ENCODE measurements at regions not wholly inside any gene's neighbourhood (a gene's known extent, or its start where the extent isn't known, plus 50 kb on each side); places are given as distances from the start of the nearest gene placed in this dataset.

DNA sequence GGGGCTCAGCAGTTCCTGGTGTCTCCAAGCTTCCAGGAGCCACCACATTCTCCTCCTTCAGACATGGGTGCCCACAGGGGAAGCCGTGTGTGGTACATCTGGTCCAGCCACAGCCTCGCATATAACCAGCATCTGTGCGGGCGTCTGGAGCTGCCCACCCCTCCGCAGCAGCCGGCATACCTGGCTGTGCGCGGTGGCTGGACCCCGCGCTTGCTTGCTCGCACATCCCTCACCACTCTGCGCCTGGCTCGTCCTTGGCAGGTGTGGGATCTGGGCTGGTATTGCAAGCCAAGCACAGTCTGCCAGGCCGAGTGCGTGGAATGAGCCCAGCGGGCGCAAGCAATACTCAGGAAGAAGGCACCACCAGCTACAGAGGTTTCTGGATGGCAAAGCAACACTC, 117.7 kb upstream of the MBL2 start:
- Histone ChIP-seq H3T11ph (ENCODE audit: low read length) (no peak overlapping the region), H2AFZ (ENCODE audit: low read length) (no peak overlapping the region), H4K91ac (ENCODE audit: insufficient read length, low read depth, low read length) (no peak overlapping the region), H2BK15ac (ENCODE audit: low read depth, low read length) (no peak overlapping the region), H2BK5ac (ENCODE audit: insufficient read length, low read length) (no peak overlapping the region), H3K9me3 (ENCODE audit: control insufficient read depth, low read depth, low read length) (no peaks in the 10 kb centered on the region), H3K9ac (ENCODE audit: extremely low read depth, insufficient read length, low read length) (no peak overlapping the region), H4K20me1 (ENCODE audit: control insufficient read depth, insufficient read depth, insufficient read length) (no peaks in the 10 kb centered on the region), H3K4me1 (ENCODE audit: insufficient read depth, low read length) (0 out of 2 replicates have a peak, but pooled peaks cover 2% of the 10 kb centered on the region), H2BK120ac (ENCODE audit: low read depth, low read length, poor library complexity, severe bottlenecking) (no peak overlapping the region), H2BK12ac (ENCODE audit: insufficient read length, low read depth, low read length) (no peak overlapping the region), H3K27ac (ENCODE audit: insufficient read length, low read depth, low read length) (no peak overlapping the region), H3K23me2 (ENCODE audit: insufficient read length, low read depth, low read length, poor library complexity, severe bottlenecking) (no peaks in the 10 kb centered on the region), H3K14ac (ENCODE audit: insufficient read depth, low read length) (no peak overlapping the region), H3K18ac (ENCODE audit: insufficient read length, low read depth, low read length) (no peak overlapping the region), H3K27me3 (ENCODE audit: insufficient read depth, low read length) (no peaks in the 10 kb centered on the region), H3K4me2 (ENCODE audit: insufficient read depth, insufficient read length, low read length) (no peak overlapping the region), H3K4ac (ENCODE audit: low read depth, low read length) (no peak overlapping the region), H2AK5ac (ENCODE audit: insufficient read length, low read length) (no peak overlapping the region), H4K8ac (replicated peaks; ENCODE audit: insufficient read length, low read depth, low read length) (no peak overlapping the region), H3K23ac (ENCODE audit: insufficient read length, low read depth, low read length) (no peak overlapping the region), H2BK20ac (ENCODE audit: low read depth, low read length, poor library complexity, severe bottlenecking) (no peak overlapping the region), H4K5ac (ENCODE audit: insufficient read length, low read depth, low read length) (no peak overlapping the region), H3K56ac (ENCODE audit: insufficient read length, low read depth, low read length) (no peak overlapping the region), H3K79me2 (ENCODE audit: insufficient read depth, low read length) (no peaks in the 10 kb centered on the region), H3K79me1 (ENCODE audit: insufficient read depth, low read depth, low read length, poor library complexity, severe bottlenecking) (no peaks in the 10 kb centered on the region)
- no peak overlapping the region for H3K4me3 Mint-ChIP-seq
- TF ChIP-seq, protein P1, sequence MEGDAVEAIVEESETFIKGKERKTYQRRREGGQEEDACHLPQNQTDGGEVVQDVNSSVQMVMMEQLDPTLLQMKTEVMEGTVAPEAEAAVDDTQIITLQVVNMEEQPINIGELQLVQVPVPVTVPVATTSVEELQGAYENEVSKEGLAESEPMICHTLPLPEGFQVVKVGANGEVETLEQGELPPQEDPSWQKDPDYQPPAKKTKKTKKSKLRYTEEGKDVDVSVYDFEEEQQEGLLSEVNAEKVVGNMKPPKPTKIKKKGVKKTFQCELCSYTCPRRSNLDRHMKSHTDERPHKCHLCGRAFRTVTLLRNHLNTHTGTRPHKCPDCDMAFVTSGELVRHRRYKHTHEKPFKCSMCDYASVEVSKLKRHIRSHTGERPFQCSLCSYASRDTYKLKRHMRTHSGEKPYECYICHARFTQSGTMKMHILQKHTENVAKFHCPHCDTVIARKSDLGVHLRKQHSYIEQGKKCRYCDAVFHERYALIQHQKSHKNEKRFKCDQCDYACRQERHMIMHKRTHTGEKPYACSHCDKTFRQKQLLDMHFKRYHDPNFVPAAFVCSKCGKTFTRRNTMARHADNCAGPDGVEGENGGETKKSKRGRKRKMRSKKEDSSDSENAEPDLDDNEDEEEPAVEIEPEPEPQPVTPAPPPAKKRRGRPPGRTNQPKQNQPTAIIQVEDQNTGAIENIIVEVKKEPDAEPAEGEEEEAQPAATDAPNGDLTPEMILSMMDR (conservative IDR thresholded peaks at IDR 0.05), result no peak
- no CpG with 5 or more reads among the region's 17 CpGs for WGBS (ENCODE audit: extremely low coverage, insufficient read length, low lambda C conversion rate)
- peak overlapping the region in 2 of 3 experiments; percentile 78 to 86; a peak in 3 of 7 replicates for H3K27ac Mint-ChIP-seq
- no peak for DNase-seq
- H3K27me3 Mint-ChIP-seq (ENCODE audit: low read depth), result no peaks in the 10 kb centered on the region
- H3K9me3 Mint-ChIP-seq, result peaks cover 0 to 1% of the 10 kb centered on the region in 2 experiments; a peak in 1 of 5 replicates
- H3K36me3 Mint-ChIP-seq (ENCODE audit: insufficient read depth in 1 of 3, low read depth in 3 of 3), result peaks cover 0 to 9% (median 3%) of the 10 kb centered on the region in 3 experiments; a peak in 4 of 7 replicates
- peaks cover 21 to 25% of the 10 kb centered on the region in 2 experiments for H3K4me1 Mint-ChIP-seq
